HPDE6-E6E7 (cell line): ENCODE measurements at regions not wholly inside any gene's neighbourhood (a gene's known extent, or its start where the extent isn't known, plus 50 kb on each side); places are given as distances from the start of the nearest gene placed in this dataset.

Experiments used
- DNase-seq: peaks from one replicate; pipeline ENCODE4 v3.0.0; 2011; ENCODE audit warnings: missing footprints; ENCODE audit errors: extremely low spot score

GRCh38 chr2:43129676-43130547, 96.5 kb downstream of the ZFP36L2 start:
- DNase-seq, result no peak

- no peak for DNase-seq
Measured at GRCh38 chr2:43128559-43128955, 97.8 kb downstream of the ZFP36L2 start.

GRCh38 chr2:43127941-43128558, 98.4 kb downstream of the ZFP36L2 start:
- no peak for DNase-seq

- no peak for DNase-seq
Measured at GRCh38 chr2:43127208-43127940, 99.0 kb downstream of the ZFP36L2 start.

- DNase-seq, result no peak
Measured at GRCh38 chr2:43126817-43127207, 99.6 kb downstream of the ZFP36L2 start.

GRCh38 chr2:43125090-43125998, 101.1 kb downstream of the ZFP36L2 start:
- DNase-seq, result no peak

GRCh38 chr2:43124687-43125057, 101.7 kb downstream of the ZFP36L2 start:
- DNase-seq, result no peak

- DNase-seq, result no peak
Measured at GRCh38 chr2:43123981-43124686, 102.3 kb downstream of the ZFP36L2 start.

- no peak for DNase-seq
Measured at GRCh38 chr2:43123486-43123885, 102.9 kb downstream of the ZFP36L2 start.

GRCh38 chr2:43123028-43123427, 103.4 kb downstream of the ZFP36L2 start:
- DNase-seq, result no peak

GRCh38 chr2:43121580-43122314, 104.7 kb downstream of the ZFP36L2 start:
- no peak for DNase-seq

- DNase-seq, result no peak
Measured at GRCh38 chr2:43119303-43119702, 107.1 kb downstream of the ZFP36L2 start.

- no peak for DNase-seq
Measured at GRCh38 chr2:43117521-43118143, 108.8 kb downstream of the ZFP36L2 start.

- DNase-seq, result no peak
Measured at GRCh38 chr2:43116988-43117387, 109.4 kb downstream of the ZFP36L2 start.

GRCh38 chr2:43115881-43116280, 110.5 kb downstream of the ZFP36L2 start:
- DNase-seq, result no peak

- peak; percentile 46 for DNase-seq
Measured at GRCh38 chr2:43114210-43114609, 112.2 kb downstream of the ZFP36L2 start.

- no peak for DNase-seq
Measured at GRCh38 chr2:43111788-43112554, 114.4 kb downstream of the ZFP36L2 start.

- DNase-seq, result no peak
Measured at GRCh38 chr2:43110442-43110871, 115.9 kb downstream of the ZFP36L2 start.

GRCh38 chr2:43109261-43109743, 117.1 kb downstream of the ZFP36L2 start:
- no peak for DNase-seq
